Loucy (cell line): ENCODE measurements at regions not wholly inside any gene's neighbourhood (a gene's known extent, or its start where the extent isn't known, plus 50 kb on each side); places are given as distances from the start of the nearest gene placed in this dataset.

Experiments
- H2AFZ ChIP-seq: fragments of 200-600 bp; sonication (generic); 2 replicates; pipeline ENCODE4 v1.6.0; 2016; ENCODE audit warnings: antibody characterized with exemption, mild to moderate bottlenecking, low read length, moderate library complexity
- H3F3A ChIP-seq: fragments of 200-600 bp; 2 replicates; pipeline ENCODE4 v1.6.0; 2016; ENCODE audit warnings: antibody characterized with exemption, low read depth, mild to moderate bottlenecking
- H3K27me3 ChIP-seq: fragments of 200-600 bp; sonication (generic); 2 replicates; pipeline ENCODE4 v1.6.1; 2014; ENCODE audit warnings: low read length, mild to moderate bottlenecking; ENCODE audit not compliant: insufficient read depth, poor library complexity, severe bottlenecking
- H3K36me3 ChIP-seq: fragments of 200-600 bp; sonication (generic); 2 replicates; pipeline ENCODE4 v1.6.1; 2016; ENCODE audit warnings: low read length; ENCODE audit not compliant: insufficient read depth
- H3K4me1 ChIP-seq: fragments of 200-600 bp; sonication (generic); 2 replicates; pipeline ENCODE4 v1.5.1; 2014; ENCODE audit warnings: low read length, mild to moderate bottlenecking; ENCODE audit not compliant: insufficient read depth, poor library complexity, severe bottlenecking
- H3K4me2 ChIP-seq: fragments of 200-600 bp; sonication (generic); 2 replicates; pipeline ENCODE4 v1.6.0; 2014; ENCODE audit warnings: antibody characterized with exemption, low read length, low read depth, mild to moderate bottlenecking; ENCODE audit not compliant: poor library complexity, severe bottlenecking
- H3K4me3 ChIP-seq: fragments of 200-600 bp; sonication (generic); 2 replicates; pipeline ENCODE4 v1.5.1; 2014; ENCODE audit warnings: low read length, mild to moderate bottlenecking, mixed read lengths; ENCODE audit not compliant: poor library complexity, severe bottlenecking
- H3K79me2 ChIP-seq: fragments of 200-600 bp; sonication (generic); 2 replicates; pipeline ENCODE4 v1.6.1; 2014; ENCODE audit warnings: low read length; ENCODE audit not compliant: insufficient read depth
- H3K9ac ChIP-seq: fragments of 200-600 bp; sonication (generic); 2 replicates; pipeline ENCODE4 v1.6.0; 2014; ENCODE audit warnings: mild to moderate bottlenecking, low read depth, low read length, moderate library complexity; ENCODE audit not compliant: poor library complexity, severe bottlenecking
- H3K9me2 ChIP-seq: fragments of 200-600 bp; sonication (generic); replicated peaks from 2 replicates; pipeline ENCODE4 v1.6.1; 2016; ENCODE audit warnings: low read depth, low read length, mixed read lengths
- H3K9me3 ChIP-seq: fragments of 200-600 bp; sonication (generic); 2 replicates; pipeline ENCODE4 v1.6.1; 2014; ENCODE audit warnings: mild to moderate bottlenecking, antibody characterized with exemption, low read length, low read depth; ENCODE audit not compliant: insufficient read depth
- H4K20me1 ChIP-seq: fragments of 200-600 bp; sonication (generic); 2 replicates; pipeline ENCODE4 v1.6.0; 2014; ENCODE audit warnings: antibody characterized with exemption, low read length, mild to moderate bottlenecking; ENCODE audit not compliant: insufficient read depth, poor library complexity, severe bottlenecking
- EZH2phosphoT487 ChIP-seq: fragments of 200-600 bp; IDR thresholded peaks from 2 replicates; pipeline ENCODE4 v1.6.1; 2018; ENCODE audit warnings: antibody characterized with exemption, mild to moderate bottlenecking, moderate library complexity, borderline replicate concordance
- TF ChIP-seq, protein P1 (sequence below): fragments of 200-600 bp; sonication (generic); conservative IDR thresholded peaks from 2 replicates; pipeline ENCODE4 v1.5.1; 2014; ENCODE audit warnings: mild to moderate bottlenecking, antibody characterized with exemption, low read length

DNA sequence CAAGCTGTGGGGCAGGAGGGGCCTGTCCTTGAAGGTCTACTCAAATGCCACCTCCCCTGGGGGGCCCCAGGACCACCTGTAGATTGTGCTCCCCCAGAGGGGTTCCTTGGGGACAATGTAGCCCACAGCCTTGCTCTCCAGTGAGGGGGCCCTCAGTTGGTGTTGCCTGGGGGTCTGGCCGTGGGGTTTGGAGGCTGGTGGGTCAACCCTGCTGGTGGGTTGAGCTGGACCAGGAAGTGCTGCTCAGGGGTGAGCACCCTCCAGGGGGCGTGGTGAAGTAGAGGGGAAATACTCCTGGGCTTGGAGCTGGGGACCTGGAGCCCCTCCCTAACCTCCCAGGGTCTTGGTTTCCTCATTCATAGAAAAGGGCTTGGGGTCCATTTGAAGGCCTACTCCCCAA is 143.6 kb upstream of the WNT4 start:
- TF ChIP-seq EZH2phosphoT487 = no peak
- TF ChIP-seq, protein P1, sequence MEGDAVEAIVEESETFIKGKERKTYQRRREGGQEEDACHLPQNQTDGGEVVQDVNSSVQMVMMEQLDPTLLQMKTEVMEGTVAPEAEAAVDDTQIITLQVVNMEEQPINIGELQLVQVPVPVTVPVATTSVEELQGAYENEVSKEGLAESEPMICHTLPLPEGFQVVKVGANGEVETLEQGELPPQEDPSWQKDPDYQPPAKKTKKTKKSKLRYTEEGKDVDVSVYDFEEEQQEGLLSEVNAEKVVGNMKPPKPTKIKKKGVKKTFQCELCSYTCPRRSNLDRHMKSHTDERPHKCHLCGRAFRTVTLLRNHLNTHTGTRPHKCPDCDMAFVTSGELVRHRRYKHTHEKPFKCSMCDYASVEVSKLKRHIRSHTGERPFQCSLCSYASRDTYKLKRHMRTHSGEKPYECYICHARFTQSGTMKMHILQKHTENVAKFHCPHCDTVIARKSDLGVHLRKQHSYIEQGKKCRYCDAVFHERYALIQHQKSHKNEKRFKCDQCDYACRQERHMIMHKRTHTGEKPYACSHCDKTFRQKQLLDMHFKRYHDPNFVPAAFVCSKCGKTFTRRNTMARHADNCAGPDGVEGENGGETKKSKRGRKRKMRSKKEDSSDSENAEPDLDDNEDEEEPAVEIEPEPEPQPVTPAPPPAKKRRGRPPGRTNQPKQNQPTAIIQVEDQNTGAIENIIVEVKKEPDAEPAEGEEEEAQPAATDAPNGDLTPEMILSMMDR = no peak
- no peaks in the 10 kb centered on the region for H3K36me3 ChIP-seq
- H4K20me1 ChIP-seq = no peaks in the 10 kb centered on the region
- no peak overlapping the region for H3K4me2 ChIP-seq
- H3K4me1 ChIP-seq = no peaks in the 10 kb centered on the region
- no peaks in the 10 kb centered on the region for H3K9me2 ChIP-seq
- no peaks in the 10 kb centered on the region for H3K79me2 ChIP-seq
- H3K4me3 ChIP-seq = no peak overlapping the region
- H3K9ac ChIP-seq = no peak overlapping the region
- H3K27me3 ChIP-seq = no peaks in the 10 kb centered on the region
- no peaks in the 10 kb centered on the region for H3F3A ChIP-seq
- H3K9me3 ChIP-seq = no peaks in the 10 kb centered on the region
- no peak overlapping the region for H2AFZ ChIP-seq

DNA sequence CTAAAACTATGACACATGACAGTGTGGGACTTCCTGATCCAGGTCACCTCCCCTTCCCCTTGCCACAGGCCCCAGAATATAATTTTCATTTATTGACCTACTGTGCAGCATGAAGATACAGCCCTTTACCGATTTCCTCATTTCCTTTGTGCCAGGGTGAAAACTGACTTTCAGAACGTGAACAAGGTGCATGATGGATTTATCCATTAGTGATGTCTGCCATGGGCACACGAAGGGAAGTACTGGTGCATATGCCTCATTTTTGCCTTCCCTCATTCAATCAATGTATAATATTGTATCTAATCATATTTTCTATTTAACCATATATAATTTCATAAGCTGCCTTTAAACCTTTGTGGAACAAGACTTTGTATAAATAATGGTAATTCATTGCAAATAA is 144.4 kb upstream of the WNT4 start:
- Histone ChIP-seq H3K36me3 (no peaks in the 10 kb centered on the region), H3K9me2 (no peaks in the 10 kb centered on the region), H2AFZ (no peak overlapping the region), H3K79me2 (no peaks in the 10 kb centered on the region), H4K20me1 (no peaks in the 10 kb centered on the region), H3F3A (no peaks in the 10 kb centered on the region), H3K9ac (no peak overlapping the region), H3K9me3 (no peaks in the 10 kb centered on the region), H3K4me2 (no peak overlapping the region), H3K27me3 (no peaks in the 10 kb centered on the region), H3K4me1 (no peaks in the 10 kb centered on the region), H3K4me3 (no peak overlapping the region)
- no peak for TF ChIP-seq EZH2phosphoT487
- TF ChIP-seq, protein P1 = no peak

DNA sequence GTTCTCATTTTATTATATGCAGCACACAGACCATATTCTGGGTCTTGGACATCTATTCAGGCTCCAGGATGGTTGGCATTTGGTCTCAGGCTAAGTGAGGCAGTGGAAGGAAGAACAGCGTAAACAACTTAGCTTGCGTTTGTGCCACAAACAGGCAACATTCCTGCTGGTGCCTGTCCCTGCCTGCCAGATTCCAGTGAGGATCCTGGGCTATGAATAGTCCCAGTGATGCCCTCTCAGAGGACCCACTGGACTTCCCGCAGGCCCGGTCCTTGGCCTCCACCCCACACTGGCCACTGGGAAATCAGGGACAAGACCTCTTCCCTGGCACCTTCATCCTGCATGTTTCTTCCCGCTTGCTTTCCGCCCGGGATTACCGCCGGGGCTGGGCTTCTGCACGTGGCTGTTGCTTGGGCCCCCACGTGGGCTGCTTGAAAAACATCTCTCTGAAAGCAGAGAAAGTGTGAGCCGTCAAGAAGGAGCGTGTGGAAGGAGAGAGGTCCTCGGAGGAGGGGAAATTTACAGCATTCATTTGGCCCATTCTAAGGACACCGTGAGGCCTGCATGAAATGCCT is 145.1 kb upstream of the WNT4 start:
- no peak for TF ChIP-seq EZH2phosphoT487
- TF ChIP-seq, protein P1 = no peak
- no peak overlapping the region for H2AFZ ChIP-seq
- H3K79me2 ChIP-seq = no peaks in the 10 kb centered on the region
- no peaks in the 10 kb centered on the region for H3K4me1 ChIP-seq
- H4K20me1 ChIP-seq = no peaks in the 10 kb centered on the region
- no peaks in the 10 kb centered on the region for H3K27me3 ChIP-seq
- no peaks in the 10 kb centered on the region for H3K36me3 ChIP-seq
- no peak overlapping the region for H3K9ac ChIP-seq
- no peak overlapping the region for H3K4me2 ChIP-seq
- H3K9me2 ChIP-seq = no peaks in the 10 kb centered on the region
- no peaks in the 10 kb centered on the region for H3F3A ChIP-seq
- no peaks in the 10 kb centered on the region for H3K9me3 ChIP-seq
- H3K4me3 ChIP-seq = no peak overlapping the region
